Breast epithelium (tissue), 4 donors: ENCODE measurements at regions not wholly inside any gene's neighbourhood (a gene's known extent, or its start where the extent isn't known, plus 50 kb on each side); places are given as distances from the start of the nearest gene placed in this dataset.

Experiments
- DNase-seq, 2 donors: peaks; one replicate each; pipeline ENCODE4 v3.0.0-alpha.2; 2019; ENCODE audit warnings: low spot score in 2 of 2
- H3K27ac ChIP-seq, 2 donors: fragments of 200-600 bp; sonication (generic) in 1 of 2; one replicate each; pipeline ENCODE4 v1.5.1; 2016 to 2019; ENCODE audit warnings: mild to moderate bottlenecking in 1 of 2
- H3K27me3 ChIP-seq, 2 donors: fragments of 200-600 bp; sonication (generic) in 1 of 2; one replicate each; pipeline versions ENCODE4 v1.5.1 to v1.6.0; 2017 to 2019; ENCODE audit warnings: control low read depth in 1 of 2, mild to moderate bottlenecking in 1 of 2
- H3K36me3 ChIP-seq: fragments of 200-600 bp; one replicate; pipeline ENCODE4 v1.5.1; 2019
- H3K4me1 ChIP-seq, 2 donors: fragments of 200-600 bp; sonication (generic); one replicate each; pipeline ENCODE4 v1.5.1; 2016 to 2019; ENCODE audit warnings: control low read depth in 1 of 2
- H3K4me3 ChIP-seq, 3 donors: fragments of 200-600 bp; sonication (generic); 1 replicate in 2 of 3; 2 replicates in 1 of 3; pipeline ENCODE4 v1.5.1; 2016 to 2019; ENCODE audit warnings: mild to moderate bottlenecking in 3 of 3, moderate library complexity in 2 of 3
- H3K9me3 ChIP-seq, 2 donors: fragments of 200-600 bp; sonication (generic) in 1 of 2; one replicate each; pipeline ENCODE4 v1.5.1; 2016 to 2019; ENCODE audit warnings: control low read depth in 1 of 2
- CTCF ChIP-seq, 3 donors: fragments of 450-650 bp; IDR thresholded peaks; one replicate each; pipeline ENCODE4 v1.5.1; 2016 to 2017; ENCODE audit warnings: antibody characterized with exemption in 3 of 3, mild to moderate bottlenecking in 3 of 3, moderate library complexity in 3 of 3
- POLR2A ChIP-seq: fragments of 450-650 bp; IDR thresholded peaks from one replicate; pipeline ENCODE4 v1.6.1; 2016; ENCODE audit warnings: antibody characterized with exemption, mild to moderate bottlenecking, moderate library complexity
- POLR2AphosphoS5 ChIP-seq, 3 donors: sonication (generic); formaldehyde crosslinking; IDR thresholded peaks; one replicate each; pipeline ENCODE4 v1.6.1; 2017; ENCODE audit warnings: antibody characterized with exemption in 3 of 3
- intact Hi-C: fragments of 100-400 bp; cut with DNase I; formaldehyde crosslinking; loops from one replicate; pipeline ENCODE4 v1.15.1; 2023; ENCODE audit warnings: low total_unique reads

- DNase-seq = no peak
- TF ChIP-seq POLR2A (no peak), POLR2AphosphoS5 (IDR thresholded peaks at IDR 0.05) (no peak), CTCF (IDR thresholded peaks at IDR 0.05) (no peak)
- H3K4me3 ChIP-seq = no peak overlapping the region
These were observed 678.7 kb upstream of the TYRP1 start for GRCh38 chr9:12014488-12014887.

DNA sequence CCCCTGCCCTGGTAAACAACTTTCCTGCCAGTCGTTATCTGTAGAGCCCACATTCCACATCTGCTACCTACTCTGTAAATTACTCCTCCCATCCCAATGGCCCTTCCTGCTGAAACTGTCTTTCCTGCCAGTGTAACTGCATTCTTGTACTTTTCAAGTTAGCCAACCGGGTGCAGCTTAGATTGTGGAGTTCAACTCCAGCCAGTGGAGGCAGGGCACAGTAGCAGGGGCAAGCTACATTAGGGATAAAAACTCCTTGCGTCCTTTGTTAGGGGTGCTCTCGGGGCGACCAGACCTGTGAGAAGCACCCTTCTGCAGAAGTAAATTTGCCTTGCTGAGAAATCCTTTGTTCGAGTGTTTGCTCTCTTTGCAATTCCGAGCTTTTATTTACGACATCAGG lies 639.0 kb upstream of the TYRP1 start:
- no peaks in the 10 kb centered on the region for H3K4me1 ChIP-seq
- TF ChIP-seq POLR2AphosphoS5 (IDR thresholded peaks at IDR 0.05) (no peak), POLR2A (no peak), CTCF (IDR thresholded peaks at IDR 0.05) (no peak)
- intact Hi-C loops = no loop called here
- H3K36me3 ChIP-seq = no peaks in the 10 kb centered on the region
- H3K4me3 ChIP-seq = no peak overlapping the region
- no peak for DNase-seq
- H3K27me3 ChIP-seq = no peaks in the 10 kb centered on the region
- peaks cover 8 to 22% of the 10 kb centered on the region in 2 donors for H3K9me3 ChIP-seq
- H3K27ac ChIP-seq = no peak overlapping the region

More at GRCh38 chr9:12014488-12014887, 678.7 kb upstream of the TYRP1 start:
- no peaks in the 10 kb centered on the region for H3K36me3 ChIP-seq
- intact Hi-C loops = loop anchor here (10.0 kb wide), 1 partner anchor 200 kb away; no protein-coding TSS in a partner anchor
- peaks cover 7 to 57% of the 10 kb centered on the region in 2 donors for H3K9me3 ChIP-seq
- H3K27ac ChIP-seq = no peak overlapping the region
- H3K4me1 ChIP-seq = no peaks in the 10 kb centered on the region
- no peaks in the 10 kb centered on the region for H3K27me3 ChIP-seq

DNA sequence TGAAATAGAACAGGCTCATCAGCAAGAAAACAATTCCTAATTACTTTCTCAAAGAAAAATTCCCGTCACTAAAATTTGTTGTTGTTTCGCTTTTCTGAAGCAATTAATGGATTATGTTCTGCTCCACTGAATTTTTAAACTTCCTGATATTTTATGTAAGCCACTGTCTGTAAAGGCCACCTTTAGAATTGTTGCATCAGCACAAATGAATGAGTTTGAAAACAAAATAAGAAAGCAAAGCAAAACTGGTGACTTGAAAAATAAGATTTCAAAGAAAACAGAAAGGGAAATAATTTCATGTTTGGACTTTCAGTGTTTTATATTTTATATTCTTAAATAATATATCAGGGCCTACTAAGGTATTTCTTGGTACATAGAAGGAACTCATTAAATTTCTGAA lies 636.3 kb upstream of the TYRP1 start:
- Histone ChIP-seq H3K4me3 (no peak overlapping the region), H3K4me1 (no peaks in the 10 kb centered on the region), H3K27me3 (no peaks in the 10 kb centered on the region), H3K27ac (no peak overlapping the region), H3K9me3 (peaks cover 8 to 22% of the 10 kb centered on the region in 2 donors), H3K36me3 (no peaks in the 10 kb centered on the region)
- no peak for DNase-seq
- TF ChIP-seq POLR2A (no peak), CTCF (IDR thresholded peaks at IDR 0.05) (no peak), POLR2AphosphoS5 (IDR thresholded peaks at IDR 0.05) (no peak)
- intact Hi-C loops = no loop called here

GRCh38 chr9:12060067-12060466 lies 633.1 kb upstream of the TYRP1 start:
- H3K9me3 ChIP-seq = peaks cover 0 to 9% of the 10 kb centered on the region in 2 donors
- no peaks in the 10 kb centered on the region for H3K4me1 ChIP-seq
- no peaks in the 10 kb centered on the region for H3K36me3 ChIP-seq
- DNase-seq = no peak
- intact Hi-C loops = no loop called here
- TF ChIP-seq CTCF (IDR thresholded peaks at IDR 0.05) = no peak
- H3K27me3 ChIP-seq = no peaks in the 10 kb centered on the region
- no peak overlapping the region for H3K4me3 ChIP-seq
- H3K27ac ChIP-seq = no peak overlapping the region

DNA sequence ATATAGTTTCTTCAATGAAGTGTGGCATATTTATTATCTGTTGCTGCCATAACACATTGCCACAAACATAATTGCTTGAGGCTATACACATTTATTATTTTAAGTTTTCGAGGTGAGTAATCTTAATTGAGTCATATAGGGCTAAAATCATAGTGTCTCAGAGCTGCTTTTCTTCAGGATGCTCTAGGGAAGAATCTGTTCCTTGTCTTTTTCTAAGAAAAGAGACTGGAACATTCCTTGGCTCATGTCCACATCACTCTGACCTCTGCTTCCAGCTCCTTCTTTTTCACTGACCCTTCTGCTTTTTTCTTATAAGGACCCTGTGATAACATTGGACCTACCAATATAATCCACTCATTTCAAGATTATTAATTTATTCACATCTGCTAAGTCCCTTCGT lies 632.4 kb upstream of the TYRP1 start:
- Histone ChIP-seq H3K27me3 (no peaks in the 10 kb centered on the region), H3K27ac (no peak overlapping the region), H3K4me1 (no peaks in the 10 kb centered on the region), H3K4me3 (no peak overlapping the region), H3K9me3 (peaks cover 0 to 1% of the 10 kb centered on the region in 2 donors), H3K36me3 (no peaks in the 10 kb centered on the region)
- intact Hi-C loops = no loop called here
- TF ChIP-seq POLR2A (no peak), POLR2AphosphoS5 (IDR thresholded peaks at IDR 0.05) (no peak), CTCF (IDR thresholded peaks at IDR 0.05) (no peak)
- no peak for DNase-seq
